GM21526 (cell line): ENCODE measurements at regions not wholly inside any gene's neighbourhood (a gene's known extent, or its start where the extent isn't known, plus 50 kb on each side); places are given as distances from the start of the nearest gene placed in this dataset.
"Not testable (repeated sequence)": the region's sequence is repeated elsewhere in the genome, so short reads cannot be mapped to it uniquely, and the experiment has no call there.

ENCODE experiments used
- ATAC-seq: cut with Tn5 transposase; IDR thresholded peaks from one replicate; pipeline ENCODE4 v1.9.1; 2021; ENCODE audit warnings: moderate library complexity; ENCODE audit not compliant: unreplicated experiment, low FRiP score

- ATAC-seq: not testable (repeated sequence)
Measured at GRCh38 chr7:149930374-149931068, 56.8 kb downstream of the ATP6V0E2 start.

DNA sequence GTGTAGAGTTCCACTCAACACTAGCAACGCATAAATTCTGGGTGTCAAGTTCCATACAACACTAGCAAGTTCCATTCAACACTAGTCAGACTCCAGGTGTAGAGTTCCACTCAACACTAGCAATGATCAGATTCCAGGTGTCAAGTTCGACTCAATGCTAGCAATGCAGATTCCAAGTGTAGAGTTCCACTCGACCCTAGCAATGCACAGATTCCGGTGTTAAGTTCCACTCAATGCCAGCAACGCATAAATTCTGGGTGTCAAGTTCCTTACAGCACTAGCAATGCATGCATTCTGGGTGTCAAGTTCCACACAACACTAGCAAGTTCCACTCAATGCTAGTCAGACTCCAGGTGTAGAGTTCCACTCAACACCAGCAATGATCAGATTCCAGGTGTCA lies 60.0 kb downstream of the ATP6V0E2 start:
- not testable (repeated sequence) for ATAC-seq

DNA sequence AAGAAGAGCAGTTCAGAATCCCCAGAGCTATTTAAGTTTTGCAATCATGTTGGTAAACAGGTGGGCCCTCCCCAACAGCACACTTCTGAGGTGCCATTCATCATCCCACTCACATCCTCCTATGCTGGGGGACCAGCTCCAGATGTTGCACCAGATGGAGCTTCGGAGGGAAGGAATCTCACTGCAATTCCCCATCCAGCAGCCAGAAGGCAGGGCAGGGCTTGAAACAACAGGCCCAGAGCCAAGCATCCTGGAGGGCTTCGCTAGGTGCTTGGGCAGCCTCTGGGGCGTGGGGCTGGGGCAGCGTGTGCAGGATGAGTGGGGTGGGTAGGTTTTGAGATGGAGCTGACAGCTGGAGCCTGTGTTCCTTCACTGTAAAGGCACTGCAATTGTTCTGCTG lies 73.6 kb downstream of the ATP6V0E2 start:
- ATAC-seq: not testable (repeated sequence)

DNA sequence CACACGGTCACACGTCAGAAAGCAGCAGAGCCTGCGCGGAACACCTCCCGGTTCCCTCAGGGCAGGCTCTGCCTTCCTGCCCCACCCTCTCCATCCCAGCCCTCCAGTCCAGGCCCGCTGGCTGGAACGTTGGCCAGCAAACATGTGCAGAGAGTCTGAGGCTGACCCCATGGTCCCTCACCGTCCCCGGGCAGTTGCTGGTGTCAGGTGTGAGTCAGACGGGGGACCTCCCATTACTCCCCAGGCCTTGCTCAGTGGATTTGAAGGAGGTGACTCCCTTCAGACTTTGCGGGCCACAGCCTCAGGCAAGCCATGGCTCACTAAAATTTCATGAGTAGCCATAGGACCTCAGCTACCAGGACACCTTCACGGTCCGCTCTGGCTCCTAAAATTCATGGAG lies 74.7 kb downstream of the ATP6V0E2 start:
- not testable (repeated sequence) for ATAC-seq

- ATAC-seq: not testable (repeated sequence)
Measured at GRCh38 chr7:149949863-149950577, 76.3 kb downstream of the ATP6V0E2 start.

- ATAC-seq: not testable (repeated sequence)
Measured at GRCh38 chr7:149950578-149950924, 76.8 kb downstream of the ATP6V0E2 start.

- ATAC-seq: not testable (repeated sequence)
Measured at GRCh38 chr7:149951579-149951978, 77.8 kb downstream of the ATP6V0E2 start.

- not testable (repeated sequence) for ATAC-seq
Measured at GRCh38 chr7:149958880-149959279, 85.1 kb downstream of the ATP6V0E2 start.

- ATAC-seq: not testable (repeated sequence)
Measured at GRCh38 chr7:149960863-149961262, 87.1 kb downstream of the ATP6V0E2 start.

GRCh38 chr7:149961878-149962277 lies 88.1 kb downstream of the ATP6V0E2 start:
- ATAC-seq: not testable (repeated sequence)

GRCh38 chr7:149962685-149963319 lies 89.0 kb downstream of the ATP6V0E2 start:
- ATAC-seq: not testable (repeated sequence)

DNA sequence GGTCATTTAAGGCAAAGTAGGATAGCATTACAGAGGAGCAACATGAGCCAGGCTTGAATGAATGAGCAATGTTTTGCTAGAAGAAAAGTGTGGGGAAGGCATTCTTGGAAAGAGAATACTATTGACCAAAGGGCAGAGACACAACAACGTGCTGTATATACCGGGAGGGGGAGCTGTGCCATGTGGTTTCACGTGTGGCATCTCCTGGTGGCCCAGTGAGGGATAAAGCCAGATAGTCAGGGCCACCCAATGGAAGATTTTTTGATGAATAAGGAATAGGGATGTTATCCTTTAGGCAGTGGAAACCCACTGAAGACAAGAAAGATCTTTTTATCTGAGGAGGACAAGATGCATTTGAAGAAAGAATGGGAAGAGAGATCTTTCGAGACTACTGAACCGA lies 90.2 kb downstream of the ATP6V0E2 start:
- not testable (repeated sequence) for ATAC-seq

- not testable (repeated sequence) for ATAC-seq
Measured at GRCh38 chr7:149966444-149966843, 92.7 kb downstream of the ATP6V0E2 start.

- ATAC-seq: not testable (repeated sequence)
Measured at GRCh38 chr7:149972977-149973376, 99.2 kb downstream of the ATP6V0E2 start.

GRCh38 chr7:149973681-149974080 lies 99.9 kb downstream of the ATP6V0E2 start:
- ATAC-seq: not testable (repeated sequence)

DNA sequence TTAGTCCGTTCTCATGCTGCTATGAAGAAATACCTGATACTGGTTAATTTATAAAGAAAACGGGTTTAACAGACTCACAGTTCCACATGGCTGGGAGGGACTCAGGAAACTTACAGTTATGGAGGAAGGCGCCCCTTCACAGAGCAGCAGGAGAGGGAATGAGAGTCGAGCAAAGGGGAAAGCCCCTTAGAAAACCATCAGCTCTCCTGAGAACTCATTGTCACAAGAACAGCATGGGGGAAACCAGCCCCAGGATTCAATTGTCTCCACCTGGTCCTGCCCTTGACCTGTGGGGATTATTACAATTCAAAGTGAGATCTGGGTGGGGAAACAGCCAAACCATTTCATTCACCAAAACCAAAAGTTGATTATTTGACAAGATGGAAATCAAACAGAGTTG lies 101.8 kb downstream of the ATP6V0E2 start:
- ATAC-seq: not testable (repeated sequence)

GRCh38 chr7:149978537-149978936 lies 104.8 kb downstream of the ATP6V0E2 start:
- ATAC-seq: not testable (repeated sequence)

DNA sequence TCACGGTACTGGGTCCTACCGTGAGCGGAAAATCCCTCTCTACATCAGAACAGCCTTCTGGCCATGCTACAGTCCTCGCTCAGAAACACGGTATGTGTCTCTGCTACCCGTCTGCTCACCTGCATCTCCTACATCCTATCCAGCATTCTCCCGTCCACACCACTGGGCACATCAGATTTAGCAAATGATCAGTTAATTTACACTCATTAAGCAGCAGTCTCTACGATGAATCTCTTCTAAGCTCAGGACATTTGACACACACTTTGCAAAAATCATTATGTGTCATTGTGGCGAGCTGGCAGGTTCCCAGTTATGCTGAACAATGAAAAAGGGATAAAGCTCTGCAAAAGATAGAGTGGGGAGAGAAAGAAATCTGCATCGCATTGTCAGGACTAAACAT lies 105.2 kb downstream of the ATP6V0E2 start:
- ATAC-seq: not testable (repeated sequence)

GRCh38 chr7:149982537-149983112 lies 108.9 kb downstream of the ATP6V0E2 start:
- ATAC-seq: not testable (repeated sequence)

- not testable (repeated sequence) for ATAC-seq
Measured at GRCh38 chr7:149986866-149987265, 113.1 kb downstream of the ATP6V0E2 start.
